SHP77 (cell line): ENCODE measurements at regions not wholly inside any gene's neighbourhood (a gene's known extent, or its start where the extent isn't known, plus 50 kb on each side); places are given as distances from the start of the nearest gene placed in this dataset.

Experiments
- DNase-seq, 2 experiments: peaks; one replicate each; lab custom pipeline; 2025; lab: John Stamatoyannopoulos, UW

DNA sequence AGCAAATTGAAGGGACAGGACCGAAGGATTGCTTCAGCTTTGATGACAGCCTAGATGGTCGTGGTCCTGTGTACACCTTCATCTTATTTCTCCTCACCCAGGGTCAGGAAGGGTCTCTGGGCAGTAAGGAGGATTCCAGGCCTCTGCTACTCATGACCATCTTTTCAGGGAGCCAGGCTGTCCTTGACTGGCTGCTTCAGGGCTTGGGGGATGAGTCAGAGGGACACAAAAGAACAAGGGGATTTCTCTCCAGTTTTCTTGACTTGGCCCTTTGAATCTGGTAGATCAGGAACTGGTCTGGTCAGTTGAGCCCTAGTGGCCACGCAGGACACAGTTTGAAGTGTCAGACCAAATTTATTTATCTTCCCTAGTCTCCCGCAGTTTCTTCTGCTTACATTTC is 402.1 kb upstream of the CHD6 start:
- no peak for DNase-seq

DNA sequence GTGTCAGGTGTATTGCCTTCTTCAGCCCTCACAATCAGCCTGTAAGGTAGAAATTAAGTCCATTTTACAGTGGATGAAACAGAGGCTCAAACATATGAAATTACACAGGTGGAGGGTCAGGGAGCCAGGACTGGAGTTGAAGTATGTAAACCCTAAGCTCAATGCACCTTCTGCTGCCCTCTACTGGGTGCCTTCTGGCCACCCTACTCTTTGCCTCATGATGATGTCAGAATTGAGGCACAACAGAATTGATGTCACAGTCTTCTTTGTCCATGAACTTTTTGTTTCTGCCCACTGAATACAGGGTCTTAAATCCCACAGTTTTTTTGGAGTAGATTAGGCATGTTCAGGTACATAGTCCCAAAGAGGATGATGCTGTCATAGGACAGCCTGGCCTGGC is 400.8 kb upstream of the CHD6 start:
- no peak for DNase-seq

GRCh38 chr20:42010090-42010489 is 391.9 kb upstream of the CHD6 start:
- no peak for DNase-seq

DNA sequence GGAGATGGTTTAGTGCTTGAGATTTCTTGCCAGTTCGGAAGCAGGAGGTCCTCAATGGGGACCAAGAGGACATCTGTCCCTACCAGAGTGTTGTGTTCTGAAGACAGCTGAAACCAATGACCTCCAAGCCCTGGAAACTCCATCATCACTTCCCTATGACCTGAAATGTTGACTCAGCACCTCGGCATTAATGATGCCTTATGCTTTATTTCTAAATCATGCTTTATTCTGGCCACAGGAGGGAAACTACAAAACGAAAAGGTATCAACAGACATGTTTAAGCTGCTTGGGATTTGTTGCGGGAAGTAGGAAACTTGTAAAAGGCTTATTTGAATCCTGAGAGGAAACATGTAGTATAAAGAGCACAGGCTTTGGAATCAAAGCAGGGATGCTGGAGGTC is 389.1 kb upstream of the CHD6 start:
- no peak for DNase-seq

- no peak for DNase-seq
These were observed 387.0 kb upstream of the CHD6 start for GRCh38 chr20:42005211-42005610.

DNA sequence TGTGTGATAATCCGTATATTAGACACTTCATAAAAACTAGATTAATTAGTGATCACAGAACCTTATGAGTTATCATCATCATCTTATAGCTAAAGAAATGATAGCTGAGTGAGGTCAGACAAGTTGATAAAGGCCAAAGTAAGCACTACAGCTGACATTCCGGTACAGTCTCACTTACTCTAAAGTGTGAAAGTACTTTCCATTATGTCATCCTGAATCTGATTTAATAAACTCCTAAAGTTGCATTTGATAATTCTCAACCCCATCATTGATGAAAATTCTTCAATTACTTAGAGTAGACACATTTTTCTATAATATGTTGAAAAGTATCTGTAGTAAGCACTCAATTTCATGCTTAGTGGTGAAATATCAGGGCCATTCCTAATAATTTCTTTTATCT is 385.2 kb upstream of the CHD6 start:
- no peak for DNase-seq

DNA sequence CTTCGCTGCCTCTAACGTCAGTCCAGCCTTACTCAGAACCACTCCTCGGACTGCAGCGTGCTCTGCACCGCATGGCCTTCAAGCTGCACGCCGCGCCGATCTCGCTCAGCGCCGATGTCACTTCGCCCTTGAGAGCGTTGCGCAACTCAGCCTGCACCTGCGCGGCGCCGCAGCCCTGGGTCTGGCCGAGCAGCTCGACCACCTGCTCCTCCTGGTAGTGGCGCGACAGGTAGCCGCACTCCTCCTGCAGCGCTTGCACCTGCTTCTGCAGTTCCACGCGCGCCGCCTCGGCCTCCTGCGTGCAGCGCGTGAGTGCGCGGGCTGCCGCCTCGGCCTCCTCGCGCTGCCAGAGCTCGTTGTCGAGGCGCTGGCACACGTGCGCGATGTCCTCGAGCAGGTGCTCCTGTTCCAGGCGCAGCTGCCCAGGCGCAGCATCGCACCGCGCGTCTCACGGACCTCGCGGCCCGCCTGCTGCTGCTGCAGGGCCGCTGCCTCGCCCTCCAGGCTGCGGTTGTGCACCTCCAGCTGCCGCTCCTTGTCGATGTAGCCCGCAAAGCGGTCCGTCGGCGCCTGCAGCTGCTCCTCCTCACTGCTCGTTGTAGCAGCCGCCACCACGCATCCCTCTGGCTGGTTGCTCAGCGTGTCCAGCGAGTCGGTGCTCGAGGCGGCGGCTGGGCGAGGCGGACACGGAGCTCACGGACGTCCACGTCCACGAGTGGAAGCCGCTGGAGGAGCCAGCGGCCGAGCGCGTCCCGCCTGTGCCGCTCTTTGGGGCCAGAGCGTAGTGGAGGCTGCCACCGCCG is 380.6 kb upstream of the CHD6 start:
- DNase-seq = no peak

DNA sequence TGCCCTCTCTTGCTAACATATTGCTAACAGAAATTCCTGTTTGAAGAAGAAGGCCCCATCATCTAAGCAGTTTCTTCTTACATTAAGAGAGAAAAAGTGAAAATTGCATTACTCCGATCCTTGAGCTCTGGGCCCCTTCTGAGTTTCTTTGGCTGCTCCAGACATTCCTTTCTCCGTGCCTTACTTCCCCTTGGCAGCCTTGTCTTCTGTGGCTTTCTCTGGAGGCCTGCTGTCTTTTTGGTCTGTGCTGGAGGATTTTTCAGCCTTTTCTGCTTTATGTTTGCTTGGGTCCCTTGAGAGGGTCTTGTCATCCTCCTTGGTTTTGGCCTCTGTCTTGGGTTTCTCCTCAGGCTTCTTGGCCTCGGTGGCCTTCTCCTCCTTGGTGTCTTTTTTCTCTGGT is 378.8 kb upstream of the CHD6 start:
- DNase-seq = no peak

DNA sequence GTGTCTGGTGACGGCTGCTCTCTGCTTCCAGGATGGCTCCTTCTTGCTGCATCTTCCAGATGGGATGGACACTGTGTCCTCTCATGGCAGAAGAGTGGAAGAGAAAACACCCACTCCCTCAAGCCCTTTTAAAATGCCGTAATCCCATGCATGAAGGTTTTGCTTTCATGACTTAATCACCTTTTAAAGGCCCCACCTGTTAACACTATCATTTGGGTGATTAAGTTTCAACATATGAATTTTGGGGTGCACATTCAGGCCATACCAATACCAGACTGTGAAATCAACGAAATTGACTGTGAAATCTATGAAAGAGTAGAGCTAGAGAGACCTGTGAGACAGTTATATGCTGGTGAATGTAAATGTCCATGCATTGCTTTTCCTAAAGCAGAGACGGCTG is 374.3 kb upstream of the CHD6 start:
- no peak for DNase-seq

- no peak for DNase-seq
These were observed 373.2 kb upstream of the CHD6 start for GRCh38 chr20:41991412-41991811.

- no peak for DNase-seq
These were observed 371.9 kb upstream of the CHD6 start for GRCh38 chr20:41989935-41990635.

GRCh38 chr20:41989039-41989679 is 371.0 kb upstream of the CHD6 start:
- DNase-seq = no peak

GRCh38 chr20:41984031-41984430 is 365.9 kb upstream of the CHD6 start:
- no peak for DNase-seq

GRCh38 chr20:41983159-41983558 is 365.0 kb upstream of the CHD6 start:
- no peak for DNase-seq

DNA sequence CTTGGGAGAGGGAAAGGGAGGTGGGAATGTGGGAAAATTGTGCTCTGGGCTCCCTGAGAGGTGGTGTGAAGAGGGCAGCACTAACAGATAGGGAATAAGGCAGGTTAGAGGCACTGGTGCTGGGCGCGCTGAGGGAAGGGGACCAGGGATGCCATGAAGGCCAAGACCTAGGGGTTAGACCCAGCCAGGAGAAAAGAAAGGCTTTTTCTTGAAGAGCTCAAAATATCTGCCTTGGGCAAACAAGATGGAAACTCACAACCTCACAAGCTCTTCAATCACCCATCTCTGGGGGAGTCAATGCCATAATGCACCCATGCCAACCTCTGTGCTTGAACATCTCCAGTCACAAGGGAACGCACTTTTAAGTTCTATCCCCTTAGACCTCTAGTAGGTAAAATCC is 363.6 kb upstream of the CHD6 start:
- DNase-seq = no peak

GRCh38 chr20:41978875-41979274 is 360.7 kb upstream of the CHD6 start:
- DNase-seq = no peak

DNA sequence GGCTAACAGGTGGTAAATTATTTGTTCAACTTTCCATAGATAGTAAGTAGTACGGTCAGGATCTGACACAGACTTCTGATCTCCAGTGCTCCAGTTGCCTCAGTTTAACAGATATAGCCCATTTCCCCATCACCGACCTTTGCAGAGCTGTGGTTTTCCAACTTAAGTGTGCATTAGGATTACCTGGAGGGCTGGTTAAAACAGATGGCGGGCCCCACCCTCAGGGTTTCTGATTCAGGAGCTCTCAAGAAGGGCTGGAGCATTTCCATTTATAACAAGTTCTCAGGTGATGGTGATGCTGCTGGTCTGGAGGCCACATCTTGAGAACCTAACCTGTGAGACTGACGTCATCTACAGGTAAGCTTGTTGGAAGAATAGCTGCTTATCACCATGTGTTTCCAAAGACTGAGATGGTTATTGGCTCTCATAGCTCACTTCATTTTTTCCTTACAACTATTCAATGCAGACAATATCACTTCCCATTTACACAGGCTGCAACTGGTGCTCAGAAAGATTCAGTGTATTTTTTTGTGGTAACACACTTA is 360.1 kb upstream of the CHD6 start:
- no peak for DNase-seq

- DNase-seq = no peak
These were observed 351.5 kb upstream of the CHD6 start for GRCh38 chr20:41969656-41970055.

GRCh38 chr20:41960166-41960565 is 342.0 kb upstream of the CHD6 start:
- DNase-seq = no peak

DNA sequence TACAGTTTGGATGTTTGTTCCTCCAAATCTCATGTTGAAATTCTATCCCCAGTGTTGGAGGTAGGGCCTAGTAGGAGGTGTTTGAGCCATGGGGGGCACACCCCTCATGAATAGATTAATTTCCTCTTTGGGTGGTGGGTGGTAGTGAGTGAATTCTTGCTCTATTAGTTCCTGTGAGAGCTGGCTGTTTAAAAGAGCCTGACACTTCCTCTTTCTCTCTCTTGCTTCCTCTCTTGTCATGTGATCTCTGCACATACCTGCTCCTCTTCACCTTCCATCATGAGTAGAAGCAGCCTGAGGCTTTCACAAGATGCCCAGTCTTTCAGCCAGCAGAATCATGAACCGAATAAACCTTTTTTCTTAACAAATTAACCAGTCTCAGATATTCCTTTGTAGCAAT is 340.2 kb upstream of the CHD6 start:
- DNase-seq = no peak

- DNase-seq = peak; percentile 20 to 24
These were observed 338.3 kb upstream of the CHD6 start for GRCh38 chr20:41956338-41957074.

GRCh38 chr20:41952166-41952565 is 334.0 kb upstream of the CHD6 start:
- DNase-seq = no peak
